Glutamatergic neuron (in vitro differentiated cells): ENCODE measurements at regions not wholly inside any gene's neighbourhood (a gene's known extent, or its start where the extent isn't known, plus 50 kb on each side); places are given as distances from the start of the nearest gene placed in this dataset.

Experiments used
- DNase-seq: peaks from one replicate; pipeline ENCODE4 v3.0.0; 2022
- H3K27ac Mint-ChIP-seq: one replicate; pipeline ENCODE4 v1.8.0; 2020; ENCODE audit warnings: mild to moderate bottlenecking, mixed read lengths, inconsistent platforms; ENCODE audit not compliant: unreplicated experiment
- H3K27me3 Mint-ChIP-seq: one replicate; pipeline ENCODE4 v1.8.0; 2020; ENCODE audit warnings: mild to moderate bottlenecking, moderate library complexity, mixed read lengths, inconsistent platforms; ENCODE audit not compliant: unreplicated experiment
- H3K36me3 Mint-ChIP-seq: one replicate; pipeline ENCODE4 v1.8.0; 2020; ENCODE audit warnings: mild to moderate bottlenecking, mixed read lengths, inconsistent platforms; ENCODE audit not compliant: unreplicated experiment
- H3K4me1 Mint-ChIP-seq: one replicate; pipeline ENCODE4 v1.8.0; 2020; ENCODE audit warnings: mild to moderate bottlenecking, low read depth, mixed read lengths, inconsistent platforms; ENCODE audit not compliant: unreplicated experiment
- H3K4me3 Mint-ChIP-seq: one replicate; pipeline ENCODE4 v1.8.0; 2020; ENCODE audit warnings: mild to moderate bottlenecking, mixed read lengths, inconsistent platforms; ENCODE audit not compliant: unreplicated experiment
- H3K9me3 Mint-ChIP-seq: one replicate; pipeline ENCODE4 v1.8.0; 2020; ENCODE audit warnings: mild to moderate bottlenecking, moderate library complexity, mixed read lengths, inconsistent platforms; ENCODE audit not compliant: unreplicated experiment
- TF ChIP-seq, protein P1 (sequence below): fragments of 200-600 bp; sonication (generic); IDR thresholded peaks from one replicate; pipeline ENCODE4 v1.5.0; 2021; ENCODE audit not compliant: partially characterized antibody, unreplicated experiment

DNA sequence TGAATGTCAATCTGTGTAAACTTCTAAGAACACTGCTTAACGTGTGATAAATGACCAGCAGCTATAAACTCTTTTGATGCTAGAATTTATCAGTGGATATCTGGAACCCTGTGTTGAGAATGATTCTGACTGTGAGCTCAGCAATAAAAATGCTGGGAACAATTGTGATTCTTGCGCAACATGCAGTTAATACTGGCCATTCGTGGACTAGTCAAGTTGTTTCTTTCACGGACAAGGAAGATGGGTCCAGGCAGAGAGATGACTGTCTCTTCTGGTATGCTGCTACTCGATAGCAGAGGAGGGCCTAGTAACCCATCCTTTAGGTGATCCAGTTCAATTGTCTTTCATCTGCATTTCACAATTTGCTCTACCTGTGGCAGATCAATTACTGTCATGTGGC lies 394.8 kb upstream of the IGFBP3 start:
- H3K4me1 Mint-ChIP-seq, result no peaks in the 10 kb centered on the region
- no peak for DNase-seq
- H3K27ac Mint-ChIP-seq, result no peak overlapping the region
- no peak overlapping the region for H3K4me3 Mint-ChIP-seq
- H3K9me3 Mint-ChIP-seq, result no peaks in the 10 kb centered on the region
- TF ChIP-seq, protein P1, sequence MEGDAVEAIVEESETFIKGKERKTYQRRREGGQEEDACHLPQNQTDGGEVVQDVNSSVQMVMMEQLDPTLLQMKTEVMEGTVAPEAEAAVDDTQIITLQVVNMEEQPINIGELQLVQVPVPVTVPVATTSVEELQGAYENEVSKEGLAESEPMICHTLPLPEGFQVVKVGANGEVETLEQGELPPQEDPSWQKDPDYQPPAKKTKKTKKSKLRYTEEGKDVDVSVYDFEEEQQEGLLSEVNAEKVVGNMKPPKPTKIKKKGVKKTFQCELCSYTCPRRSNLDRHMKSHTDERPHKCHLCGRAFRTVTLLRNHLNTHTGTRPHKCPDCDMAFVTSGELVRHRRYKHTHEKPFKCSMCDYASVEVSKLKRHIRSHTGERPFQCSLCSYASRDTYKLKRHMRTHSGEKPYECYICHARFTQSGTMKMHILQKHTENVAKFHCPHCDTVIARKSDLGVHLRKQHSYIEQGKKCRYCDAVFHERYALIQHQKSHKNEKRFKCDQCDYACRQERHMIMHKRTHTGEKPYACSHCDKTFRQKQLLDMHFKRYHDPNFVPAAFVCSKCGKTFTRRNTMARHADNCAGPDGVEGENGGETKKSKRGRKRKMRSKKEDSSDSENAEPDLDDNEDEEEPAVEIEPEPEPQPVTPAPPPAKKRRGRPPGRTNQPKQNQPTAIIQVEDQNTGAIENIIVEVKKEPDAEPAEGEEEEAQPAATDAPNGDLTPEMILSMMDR, result no peak
- peaks cover 2% of the 10 kb centered on the region for H3K27me3 Mint-ChIP-seq
- no peaks in the 10 kb centered on the region for H3K36me3 Mint-ChIP-seq

DNA sequence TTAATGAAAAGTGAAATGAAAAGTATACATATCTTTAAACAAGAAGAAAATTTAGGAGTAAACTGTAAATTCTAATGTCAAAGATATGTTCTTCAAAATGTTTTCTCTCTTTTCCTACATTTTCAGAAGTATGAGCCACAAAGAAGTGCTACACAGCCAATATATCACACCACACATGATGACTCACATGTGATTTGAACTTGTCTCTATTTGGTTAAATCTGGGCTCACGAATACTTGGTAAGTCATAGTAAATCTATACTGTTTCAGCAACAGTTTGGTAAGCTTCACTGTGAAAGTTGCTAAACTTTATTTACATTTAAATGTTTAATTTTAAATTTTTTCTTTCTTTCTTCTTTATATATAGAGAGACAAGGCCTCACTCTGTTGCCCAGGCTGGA lies 380.6 kb upstream of the IGFBP3 start:
- no peak for DNase-seq
- H3K27ac Mint-ChIP-seq, result no peak overlapping the region
- no peaks in the 10 kb centered on the region for H3K36me3 Mint-ChIP-seq
- TF ChIP-seq, protein P1, result no peak
- peaks cover 2% of the 10 kb centered on the region for H3K9me3 Mint-ChIP-seq
- H3K4me1 Mint-ChIP-seq, result no peaks in the 10 kb centered on the region
- peaks cover 1% of the 10 kb centered on the region for H3K27me3 Mint-ChIP-seq
- no peak overlapping the region for H3K4me3 Mint-ChIP-seq

DNA sequence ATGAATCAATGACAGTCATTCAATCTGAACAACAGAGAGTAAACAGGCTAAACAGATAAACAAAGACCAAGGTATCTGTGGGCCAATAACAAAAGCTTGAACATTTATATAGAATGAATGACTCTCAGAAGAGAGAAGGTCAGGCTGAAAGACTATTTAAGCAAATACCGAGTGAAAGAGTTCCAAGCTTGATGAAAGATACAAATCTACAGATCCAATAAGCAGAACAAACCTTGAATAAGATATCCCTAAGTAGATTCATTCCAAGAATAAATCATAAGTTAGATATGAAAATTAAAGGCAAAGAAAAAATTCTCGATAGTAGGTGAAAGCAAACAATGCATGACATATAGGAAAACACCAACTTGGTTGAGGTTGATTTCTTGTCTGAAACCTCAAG lies 376.4 kb upstream of the IGFBP3 start:
- H3K27me3 Mint-ChIP-seq, result peaks cover 1% of the 10 kb centered on the region

DNA sequence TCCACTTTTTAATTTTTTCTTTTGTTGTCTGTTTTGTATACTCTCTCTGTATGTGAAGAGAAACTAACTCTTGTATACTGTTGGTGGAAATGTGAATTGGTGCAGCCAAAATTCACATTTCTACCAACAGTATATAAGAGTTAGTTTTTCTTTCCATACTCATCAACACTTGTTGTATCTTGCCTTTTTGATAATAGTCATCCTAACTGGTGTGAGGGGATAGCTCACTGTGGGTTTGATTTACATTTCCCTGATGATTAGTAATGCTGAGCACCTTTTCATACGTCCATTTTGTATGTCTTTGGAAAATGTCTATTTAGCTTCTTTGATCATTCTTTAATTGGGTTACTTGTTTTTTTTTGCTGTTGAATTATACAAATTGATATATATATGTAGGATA lies 375.5 kb upstream of the IGFBP3 start:
- TF ChIP-seq, protein P1, result no peak
- H3K27me3 Mint-ChIP-seq, result peaks cover 1% of the 10 kb centered on the region
- H3K4me3 Mint-ChIP-seq, result no peak overlapping the region
- no peak for DNase-seq
- H3K4me1 Mint-ChIP-seq, result no peaks in the 10 kb centered on the region
- peaks cover 2% of the 10 kb centered on the region for H3K9me3 Mint-ChIP-seq
- H3K36me3 Mint-ChIP-seq, result no peaks in the 10 kb centered on the region
- no peak overlapping the region for H3K27ac Mint-ChIP-seq

More for the DNA sequence above, 376.4 kb upstream of the IGFBP3 start:
- no peak for DNase-seq
- Mint-ChIP-seq H3K9me3 (peaks cover 2% of the 10 kb centered on the region), H3K36me3 (no peaks in the 10 kb centered on the region), H3K4me1 (no peaks in the 10 kb centered on the region), H3K4me3 (no peak overlapping the region), H3K27ac (no peak overlapping the region)
- TF ChIP-seq, protein P1, result no peak

DNA sequence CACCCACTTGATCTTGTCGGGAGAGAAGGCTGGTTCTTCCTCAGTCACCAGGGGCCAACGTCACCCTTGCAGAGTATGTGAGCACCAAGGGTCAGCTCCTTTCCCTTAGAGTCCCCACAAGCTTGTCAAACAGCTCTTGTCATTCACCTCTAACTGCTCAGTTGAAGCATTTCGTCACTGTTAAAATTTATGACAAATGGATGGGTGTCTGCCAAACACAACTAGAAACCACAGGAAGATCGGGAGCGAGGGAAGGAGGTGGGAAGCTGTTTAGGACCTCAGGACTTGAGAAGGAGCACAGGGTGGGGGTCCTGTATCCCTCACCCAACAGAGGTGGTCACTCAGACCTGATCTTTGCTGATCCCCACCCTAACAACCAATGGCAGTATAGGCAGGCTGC lies 373.3 kb upstream of the IGFBP3 start:
- DNase-seq, result no peak
- no peaks in the 10 kb centered on the region for H3K36me3 Mint-ChIP-seq
- peaks cover 2% of the 10 kb centered on the region for H3K9me3 Mint-ChIP-seq
- no peak overlapping the region for H3K4me3 Mint-ChIP-seq
- peaks cover 1% of the 10 kb centered on the region for H3K27me3 Mint-ChIP-seq
- TF ChIP-seq, protein P1, result no peak
- H3K4me1 Mint-ChIP-seq, result no peaks in the 10 kb centered on the region
- no peak overlapping the region for H3K27ac Mint-ChIP-seq
